Sigmoid colon (tissue), 4 donors: ENCODE measurements at regions not wholly inside any gene's neighbourhood (a gene's known extent, or its start where the extent isn't known, plus 50 kb on each side); places are given as distances from the start of the nearest gene placed in this dataset.

Source experiments
- CTCF ChIP-seq, 4 experiments: fragments of 450-650 bp in 3 of 4; fragments of 200-600 bp in 1 of 4; IDR thresholded peaks; one replicate each; pipeline ENCODE4 v1.5.1; 2016 to 2019; ENCODE audit warnings: antibody characterized with exemption in 4 of 4, mild to moderate bottlenecking in 3 of 4, moderate library complexity in 2 of 4
- POLR2AphosphoS5 ChIP-seq, 4 donors: sonication (generic); formaldehyde crosslinking; IDR thresholded peaks; one replicate each; pipeline ENCODE4 v1.6.1; 2017; ENCODE audit warnings: antibody characterized with exemption in 4 of 4

GRCh38 chr16:73572135-73572828, 524.4 kb upstream of the ZFHX3 start:
- no peak for TF ChIP-seq CTCF (IDR thresholded peaks at IDR 0.05)
- no peak for TF ChIP-seq POLR2AphosphoS5 (IDR thresholded peaks at IDR 0.05)
